Activated T-helper 9 cell treated with anti-CD3 and anti-CD28 coated beads, Interleukin-2, amount 50 U/mL, for 16 hours (primary cell): ENCODE measurements at regions not wholly inside any gene's neighbourhood (a gene's known extent, or its start where the extent isn't known, plus 50 kb on each side); places are given as distances from the start of the nearest gene placed in this dataset.
"Not testable (repeated sequence)": the region's sequence is repeated elsewhere in the genome, so short reads cannot be mapped to it uniquely, and the experiment has no call there.

ENCODE experiments used
- DNase-seq: peaks from one replicate; pipeline ENCODE4 v3.0.0-alpha.2; 2020; ENCODE audit warnings: low read depth

GRCh38 chr5:34447424-34447823 is 208.7 kb upstream of the RAI14 start:
- DNase-seq = no peak

GRCh38 chr5:34449639-34450038 is 206.5 kb upstream of the RAI14 start:
- no peak for DNase-seq

- DNase-seq = no peak
Measured at GRCh38 chr5:34450338-34450737, 205.8 kb upstream of the RAI14 start.

GRCh38 chr5:34452170-34452828 is 203.8 kb upstream of the RAI14 start:
- DNase-seq = no peak

- DNase-seq = no peak
Measured at GRCh38 chr5:34455098-34455497, 201.0 kb upstream of the RAI14 start.

GRCh38 chr5:34459908-34460307 is 196.2 kb upstream of the RAI14 start:
- DNase-seq = no peak

GRCh38 chr5:34460496-34460895 is 195.6 kb upstream of the RAI14 start:
- no peak for DNase-seq

GRCh38 chr5:34464829-34465228 is 191.3 kb upstream of the RAI14 start:
- DNase-seq = no peak

- not testable (repeated sequence) for DNase-seq
Measured at GRCh38 chr5:34465301-34465700, 190.8 kb upstream of the RAI14 start.

- DNase-seq = not testable (repeated sequence)
Measured at GRCh38 chr5:34466519-34467388, 189.4 kb upstream of the RAI14 start.

- no peak for DNase-seq
Measured at GRCh38 chr5:34467436-34467835, 188.7 kb upstream of the RAI14 start.

- DNase-seq = not testable (repeated sequence)
Measured at GRCh38 chr5:34467984-34468383, 188.1 kb upstream of the RAI14 start.

- no peak for DNase-seq
Measured at GRCh38 chr5:34469971-34470370, 186.2 kb upstream of the RAI14 start.

- no peak for DNase-seq
Measured at GRCh38 chr5:34474573-34475021, 181.5 kb upstream of the RAI14 start.

- DNase-seq = no peak
Measured at GRCh38 chr5:34475249-34475966, 180.7 kb upstream of the RAI14 start.

- DNase-seq = no peak
Measured at GRCh38 chr5:34476941-34477565, 179.1 kb upstream of the RAI14 start.

GRCh38 chr5:34480810-34481528 is 175.2 kb upstream of the RAI14 start:
- DNase-seq = no peak

GRCh38 chr5:34483442-34484033 is 172.6 kb upstream of the RAI14 start:
- no peak for DNase-seq

- no peak for DNase-seq
Measured at GRCh38 chr5:34484216-34484920, 171.8 kb upstream of the RAI14 start.

- DNase-seq = no peak
Measured at GRCh38 chr5:34485768-34486030, 170.4 kb upstream of the RAI14 start.
